Nephron (organoid): ENCODE measurements at regions not wholly inside any gene's neighbourhood (a gene's known extent, or its start where the extent isn't known, plus 50 kb on each side); places are given as distances from the start of the nearest gene placed in this dataset.

Experiments
- H3K27ac Mint-ChIP-seq, 3 experiments: 2 replicates each; pipeline ENCODE4 v1.8.0; 2020; ENCODE audit warnings: mixed read lengths in 3 of 3, mild to moderate bottlenecking in 2 of 3, moderate library complexity in 1 of 3
- H3K27me3 Mint-ChIP-seq: 2 replicates; pipeline ENCODE4 v1.8.0; 2021; ENCODE audit warnings: low read depth, mild to moderate bottlenecking, moderate library complexity, mixed read lengths
- H3K36me3 Mint-ChIP-seq: 2 replicates; pipeline ENCODE4 v1.8.0; 2020; ENCODE audit warnings: low read depth, mixed read lengths
- H3K4me1 Mint-ChIP-seq: 2 replicates; pipeline ENCODE4 v1.8.0; 2020; ENCODE audit warnings: mixed read lengths
- H3K4me3 Mint-ChIP-seq, 3 experiments: 2 replicates each; pipeline ENCODE4 v1.8.0; 2020; ENCODE audit warnings: mild to moderate bottlenecking in 3 of 3, mixed read lengths in 3 of 3, moderate library complexity in 2 of 3
- H3K9me3 Mint-ChIP-seq: 2 replicates; pipeline ENCODE4 v1.8.0; 2020; ENCODE audit warnings: mixed read lengths
- CTCF ChIP-seq, 3 experiments: fragments of 200-600 bp; sonication (generic); IDR thresholded peaks; one replicate each; pipeline ENCODE4 v1.5.0; 2021; ENCODE audit warnings: antibody characterized with exemption in 3 of 3; ENCODE audit not compliant: unreplicated experiment in 3 of 3

- no peak for TF ChIP-seq CTCF (IDR thresholded peaks at IDR 0.05; ENCODE audit: unreplicated experiment in 3 of 3)
- Mint-ChIP-seq H3K27ac (no peak overlapping the region), H3K36me3 (no peaks in the 10 kb centered on the region), H3K27me3 (no peaks in the 10 kb centered on the region), H3K4me3 (no peak overlapping the region), H3K9me3 (no peaks in the 10 kb centered on the region), H3K4me1 (no peaks in the 10 kb centered on the region)
Observed at GRCh38 chr9:73553295-73553694, 401.6 kb downstream of the ANXA1 start.

GRCh38 chr9:73558471-73558870 lies 406.8 kb downstream of the ANXA1 start:
- H3K4me1 Mint-ChIP-seq, result no peaks in the 10 kb centered on the region
- H3K27ac Mint-ChIP-seq, result no peak overlapping the region
- no peaks in the 10 kb centered on the region for H3K27me3 Mint-ChIP-seq
- no peaks in the 10 kb centered on the region for H3K9me3 Mint-ChIP-seq
- TF ChIP-seq CTCF (IDR thresholded peaks at IDR 0.05; ENCODE audit: unreplicated experiment in 3 of 3), result no peak
- no peaks in the 10 kb centered on the region for H3K36me3 Mint-ChIP-seq
- H3K4me3 Mint-ChIP-seq, result no peak overlapping the region

- H3K4me1 Mint-ChIP-seq, result no peaks in the 10 kb centered on the region
- H3K9me3 Mint-ChIP-seq, result no peaks in the 10 kb centered on the region
- TF ChIP-seq CTCF (IDR thresholded peaks at IDR 0.05; ENCODE audit: unreplicated experiment in 3 of 3), result no peak
- no peak overlapping the region for H3K27ac Mint-ChIP-seq
- no peaks in the 10 kb centered on the region for H3K27me3 Mint-ChIP-seq
- no peaks in the 10 kb centered on the region for H3K36me3 Mint-ChIP-seq
- H3K4me3 Mint-ChIP-seq, result no peak overlapping the region
Observed at GRCh38 chr9:73565026-73565425, 413.4 kb downstream of the ANXA1 start.

GRCh38 chr9:73565833-73566465 lies 414.3 kb downstream of the ANXA1 start:
- Mint-ChIP-seq H3K27ac (no peak overlapping the region), H3K27me3 (no peaks in the 10 kb centered on the region), H3K36me3 (no peaks in the 10 kb centered on the region), H3K9me3 (no peaks in the 10 kb centered on the region), H3K4me3 (no peak overlapping the region), H3K4me1 (no peaks in the 10 kb centered on the region)
- peak; percentile 49 to 74 (median 60) for TF ChIP-seq CTCF (IDR thresholded peaks at IDR 0.05; ENCODE audit: unreplicated experiment in 3 of 3)

- Mint-ChIP-seq H3K27ac (no peak overlapping the region), H3K36me3 (no peaks in the 10 kb centered on the region), H3K4me1 (no peaks in the 10 kb centered on the region), H3K9me3 (no peaks in the 10 kb centered on the region), H3K27me3 (no peaks in the 10 kb centered on the region), H3K4me3 (no peak overlapping the region)
- TF ChIP-seq CTCF (IDR thresholded peaks at IDR 0.05; ENCODE audit: unreplicated experiment in 3 of 3), result no peak
Observed at GRCh38 chr9:73566627-73567026, 415.0 kb downstream of the ANXA1 start.

GRCh38 chr9:73573235-73573634 lies 421.6 kb downstream of the ANXA1 start:
- Mint-ChIP-seq H3K4me1 (no peaks in the 10 kb centered on the region), H3K27me3 (no peaks in the 10 kb centered on the region), H3K4me3 (no peak overlapping the region), H3K27ac (no peak overlapping the region), H3K36me3 (no peaks in the 10 kb centered on the region), H3K9me3 (no peaks in the 10 kb centered on the region)
- TF ChIP-seq CTCF (IDR thresholded peaks at IDR 0.05; ENCODE audit: unreplicated experiment in 3 of 3), result no peak
